ENCODE measurements at regions not wholly inside any gene's neighbourhood (a gene's known extent, or its start where the extent isn't known, plus 50 kb on each side); places are given as distances from the start of the nearest gene placed in this dataset.
"Not testable (repeated sequence)": the region's sequence is repeated elsewhere in the genome, so short reads cannot be mapped to it uniquely, and the experiment has no call there.

DNA sequence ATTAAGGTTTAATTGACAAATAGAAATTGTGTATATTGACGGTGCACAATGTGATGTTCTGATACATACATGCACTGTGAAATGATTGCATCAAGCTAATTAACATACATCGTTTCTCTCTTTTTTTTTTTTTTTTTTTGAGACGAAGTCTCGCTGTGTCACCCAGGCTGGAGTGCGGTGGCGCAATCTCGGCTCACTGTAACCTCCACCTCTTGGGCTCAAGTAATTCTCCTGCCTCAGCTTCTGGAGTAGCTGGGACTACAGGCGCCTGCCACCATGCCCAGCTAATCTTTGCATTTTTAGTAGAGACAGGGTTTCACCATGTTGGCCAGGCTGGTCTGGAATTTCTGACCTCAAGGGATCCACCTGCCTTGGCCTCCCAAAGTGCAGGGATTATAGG lies 69.9 kb upstream of the JCAD start:
- TF ChIP-seq SRF (IDR thresholded peaks at IDR 0.05; ENCODE audit: low read depth in 2 of 2, low read length in 2 of 2); TCF7 (IDR thresholded peaks at IDR 0.05; ENCODE audit: borderline replicate concordance); POLR2A (IDR thresholded peaks at IDR 0.05; ENCODE audit: low read depth, low read length); ZNF274 (IDR thresholded peaks at IDR 0.05; ENCODE audit: insufficient read depth, insufficient read length); POLR2AphosphoS2 (IDR thresholded peaks at IDR 0.05; ENCODE audit: low read depth, low read length); POLR2AphosphoS5 (IDR thresholded peaks at IDR 0.05; ENCODE audit: low read length): not testable (repeated sequence)
- TF ChIP-seq, protein P1, sequence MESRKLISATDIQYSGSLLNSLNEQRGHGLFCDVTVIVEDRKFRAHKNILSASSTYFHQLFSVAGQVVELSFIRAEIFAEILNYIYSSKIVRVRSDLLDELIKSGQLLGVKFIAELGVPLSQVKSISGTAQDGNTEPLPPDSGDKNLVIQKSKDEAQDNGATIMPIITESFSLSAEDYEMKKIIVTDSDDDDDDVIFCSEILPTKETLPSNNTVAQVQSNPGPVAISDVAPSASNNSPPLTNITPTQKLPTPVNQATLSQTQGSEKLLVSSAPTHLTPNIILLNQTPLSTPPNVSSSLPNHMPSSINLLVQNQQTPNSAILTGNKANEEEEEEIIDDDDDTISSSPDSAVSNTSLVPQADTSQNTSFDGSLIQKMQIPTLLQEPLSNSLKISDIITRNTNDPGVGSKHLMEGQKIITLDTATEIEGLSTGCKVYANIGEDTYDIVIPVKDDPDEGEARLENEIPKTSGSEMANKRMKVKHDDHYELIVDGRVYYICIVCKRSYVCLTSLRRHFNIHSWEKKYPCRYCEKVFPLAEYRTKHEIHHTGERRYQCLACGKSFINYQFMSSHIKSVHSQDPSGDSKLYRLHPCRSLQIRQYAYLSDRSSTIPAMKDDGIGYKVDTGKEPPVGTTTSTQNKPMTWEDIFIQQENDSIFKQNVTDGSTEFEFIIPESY (IDR thresholded peaks at IDR 0.05) = not testable (repeated sequence)

All from GM12878 (cell line).